ENCODE measurements at regions not wholly inside any gene's neighbourhood (a gene's known extent, or its start where the extent isn't known, plus 50 kb on each side); places are given as distances from the start of the nearest gene placed in this dataset.

GRCh38 chr1:116834595-116834994 lies 75.1 kb upstream of the PTGFRN start:
- no peaks in the 10 kb centered on the region for H3K23me2 ChIP-seq (ENCODE audit: insufficient read length, low read depth, low read length, poor library complexity, severe bottlenecking)
- no peak overlapping the region for H3K4me2 ChIP-seq (ENCODE audit: insufficient read depth, insufficient read length, low read length)
- H3K23ac ChIP-seq (ENCODE audit: insufficient read length, low read depth, low read length), result no peak overlapping the region
- H4K8ac ChIP-seq (replicated peaks; ENCODE audit: insufficient read length, low read depth, low read length), result no peak overlapping the region
- H3K9me3 ChIP-seq (ENCODE audit: control insufficient read depth, low read depth, low read length), result no peaks in the 10 kb centered on the region
- H3K79me2 ChIP-seq (ENCODE audit: insufficient read depth, low read length), result no peaks in the 10 kb centered on the region
- Mint-ChIP-seq H3K27me3 (ENCODE audit: low read depth) (no peaks in the 10 kb centered on the region), H3K27ac (no peak overlapping the region), H3K36me3 (ENCODE audit: insufficient read depth in 1 of 3, low read depth in 3 of 3) (peaks cover 16 to 28% (median 18%) of the 10 kb centered on the region in 3 experiments), H3K4me3 (no peak overlapping the region), H3K9me3 (peaks cover 22 to 25% of the 10 kb centered on the region in 2 experiments), H3K4me1 (peaks cover 54 to 60% of the 10 kb centered on the region in 2 experiments)
- H2BK5ac ChIP-seq (ENCODE audit: insufficient read length, low read length), result no peak overlapping the region
- no peak overlapping the region for H3K4ac ChIP-seq (ENCODE audit: low read depth, low read length)
- no peak overlapping the region for H2AK5ac ChIP-seq (ENCODE audit: insufficient read length, low read length)
- DNase-seq, result no peak
- no peak overlapping the region for H2BK15ac ChIP-seq (ENCODE audit: low read depth, low read length)
- H2BK20ac ChIP-seq (ENCODE audit: low read depth, low read length, poor library complexity, severe bottlenecking), result no peak overlapping the region
- H3K56ac ChIP-seq (ENCODE audit: insufficient read length, low read depth, low read length), result no peak overlapping the region
- no peaks in the 10 kb centered on the region for H4K20me1 ChIP-seq (ENCODE audit: control insufficient read depth, insufficient read depth, insufficient read length)
- no peak overlapping the region for H4K91ac ChIP-seq (ENCODE audit: insufficient read length, low read depth, low read length)
- no peak overlapping the region for H3K9ac ChIP-seq (ENCODE audit: extremely low read depth, insufficient read length, low read length)
- H2AFZ ChIP-seq (ENCODE audit: low read length), result no peak overlapping the region
- no peak overlapping the region for H3K14ac ChIP-seq (ENCODE audit: insufficient read depth, low read length)
- TF ChIP-seq CTCF (conservative IDR thresholded peaks at IDR 0.05), result no peak
- H3K27ac ChIP-seq (ENCODE audit: insufficient read length, low read depth, low read length), result no peak overlapping the region
- no peak overlapping the region for H2BK120ac ChIP-seq (ENCODE audit: low read depth, low read length, poor library complexity, severe bottlenecking)
- no peak overlapping the region for H2BK12ac ChIP-seq (ENCODE audit: insufficient read length, low read depth, low read length)
- no peak overlapping the region for H3T11ph ChIP-seq (ENCODE audit: low read length)
- no peak overlapping the region for H3K18ac ChIP-seq (ENCODE audit: insufficient read length, low read depth, low read length)
- H3K4me1 ChIP-seq (ENCODE audit: insufficient read depth, low read length), result peaks cover 6% of the 10 kb centered on the region
- H4K5ac ChIP-seq (ENCODE audit: insufficient read length, low read depth, low read length), result no peak overlapping the region
- WGBS (ENCODE audit: extremely low coverage, insufficient read length, low lambda C conversion rate), result no CpG with 5 or more reads among the region's 2 CpGs
- no peaks in the 10 kb centered on the region for H3K79me1 ChIP-seq (ENCODE audit: insufficient read depth, low read depth, low read length, poor library complexity, severe bottlenecking)
- no peaks in the 10 kb centered on the region for H3K27me3 ChIP-seq (ENCODE audit: insufficient read depth, low read length)

All from H9 (cell line).